Fibroblast of peridontal ligament (primary cell): ENCODE measurements at regions not wholly inside any gene's neighbourhood (a gene's known extent, or its start where the extent isn't known, plus 50 kb on each side); places are given as distances from the start of the nearest gene placed in this dataset.
"Not testable (repeated sequence)": the region's sequence is repeated elsewhere in the genome, so short reads cannot be mapped to it uniquely, and the experiment has no call there.

Experiments used
- DNase-seq: peaks from one replicate; pipeline ENCODE4 v3.0.0-alpha.2; 2010; ENCODE audit errors: extremely low read depth

DNA sequence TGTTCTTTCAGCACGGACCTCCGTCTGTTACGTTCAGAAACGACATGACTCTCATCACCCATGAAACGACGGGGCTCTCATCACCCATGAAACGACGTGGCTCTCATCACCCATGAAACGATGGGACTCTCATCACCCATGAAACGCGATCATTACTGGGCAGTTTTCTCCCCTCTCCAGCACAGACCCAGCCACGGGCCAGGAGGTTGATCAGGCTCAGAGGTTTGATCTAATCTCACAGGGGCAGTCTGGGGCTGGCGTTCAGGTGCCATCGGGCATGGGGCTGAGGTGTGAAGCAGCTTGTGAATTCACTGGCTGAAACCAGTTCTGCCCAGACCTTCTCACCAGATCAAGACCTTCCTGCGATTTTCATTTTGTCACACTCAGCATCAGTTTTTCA, 296.4 kb downstream of the NDUFA10 start:
- no peak for DNase-seq

DNA sequence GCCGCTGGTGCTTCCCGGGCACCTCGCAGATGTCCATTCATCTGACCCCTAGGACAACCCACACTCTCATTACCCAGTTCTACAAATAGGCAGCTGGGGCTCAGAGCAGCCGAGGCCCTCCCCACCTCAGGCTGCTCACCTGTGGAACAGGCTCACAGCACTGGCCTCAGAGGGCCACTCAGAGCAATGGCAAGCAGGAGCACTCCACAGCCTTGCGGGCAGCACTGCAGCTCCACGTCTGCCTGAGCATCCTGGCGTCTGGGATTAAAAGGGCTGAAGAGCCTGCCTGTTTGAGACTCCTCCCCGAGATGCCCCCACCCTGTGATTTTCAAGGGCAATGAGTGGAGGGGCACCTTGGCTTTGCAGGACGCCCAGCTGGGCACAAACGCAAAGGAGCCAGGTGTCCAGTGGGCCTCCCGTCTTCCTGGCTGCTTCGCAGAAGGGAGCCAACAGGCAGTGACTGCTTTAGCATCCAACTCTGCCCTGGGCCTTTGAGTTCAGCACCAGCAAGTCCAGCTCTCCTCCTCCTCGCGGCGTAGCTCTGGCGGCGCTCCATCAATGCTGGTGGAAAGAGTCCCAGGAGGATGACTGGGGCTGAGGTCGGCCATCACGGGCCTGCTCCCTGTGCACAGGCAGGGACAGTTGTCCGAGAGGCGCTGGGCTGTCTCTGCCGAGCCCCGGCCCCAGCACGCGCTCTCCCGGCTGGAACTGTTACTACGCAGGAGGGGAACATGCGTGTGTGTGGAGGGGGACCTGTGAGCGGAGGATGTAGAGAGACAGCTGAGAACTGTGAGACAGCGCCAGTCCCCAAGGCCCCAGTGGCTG, 297.2 kb downstream of the NDUFA10 start:
- DNase-seq = no peak

DNA sequence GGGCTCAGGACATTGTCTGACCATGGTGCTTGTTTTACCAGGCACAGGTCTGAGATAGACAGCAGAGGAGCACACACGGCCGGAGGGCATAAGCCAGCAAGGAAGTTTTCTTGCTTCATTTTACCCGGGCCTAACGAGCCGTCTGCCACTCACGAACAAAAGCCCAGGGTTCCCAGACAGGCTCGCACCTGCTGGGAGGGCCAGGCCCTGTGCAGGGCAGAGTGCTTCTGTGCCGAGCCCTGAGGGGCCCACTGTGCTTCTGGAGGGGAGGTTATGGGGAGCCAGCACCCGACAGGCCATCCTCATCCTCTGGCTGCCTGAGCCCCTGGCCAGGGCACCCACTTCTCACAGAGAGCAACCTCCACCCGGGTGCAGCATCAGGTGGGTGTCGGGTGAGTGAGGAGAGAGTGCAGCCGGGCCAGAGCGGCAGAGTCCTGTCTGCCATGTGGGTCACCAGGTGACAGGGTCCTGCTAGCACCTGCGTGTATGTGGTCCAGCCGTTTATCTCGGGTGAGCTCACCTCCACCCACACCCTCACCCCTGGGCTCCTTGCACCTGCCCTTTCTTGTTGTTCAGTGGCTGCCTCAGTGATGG, 297.9 kb downstream of the NDUFA10 start:
- DNase-seq = no peak

DNA sequence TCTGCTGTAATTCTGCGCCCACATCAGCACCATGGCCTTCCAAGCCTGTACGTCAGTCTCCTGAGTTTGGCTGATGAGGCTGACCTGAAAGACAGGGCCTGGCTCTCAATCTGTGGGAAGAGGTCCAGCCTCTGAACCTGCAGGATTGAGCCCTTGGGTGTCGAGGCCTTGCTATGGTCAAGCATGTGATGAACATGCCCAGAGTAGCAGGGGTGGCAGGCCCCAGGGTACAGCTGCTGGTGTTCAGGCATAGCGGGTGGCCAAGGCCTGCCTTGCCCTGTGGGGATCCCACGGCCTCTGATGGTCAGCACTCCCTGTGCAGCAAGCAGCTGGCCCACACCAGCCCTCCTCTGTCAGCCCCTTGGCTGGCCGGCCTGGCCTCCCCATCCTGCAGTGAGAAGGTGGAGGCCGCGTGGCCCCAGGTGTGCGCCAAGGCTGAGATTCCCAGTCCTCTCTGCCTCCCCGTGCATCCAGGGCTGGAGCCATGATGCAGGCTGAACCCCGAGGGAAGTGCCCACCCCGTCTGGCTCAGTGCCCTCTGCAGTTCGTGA, 298.4 kb downstream of the NDUFA10 start:
- no peak for DNase-seq

DNA sequence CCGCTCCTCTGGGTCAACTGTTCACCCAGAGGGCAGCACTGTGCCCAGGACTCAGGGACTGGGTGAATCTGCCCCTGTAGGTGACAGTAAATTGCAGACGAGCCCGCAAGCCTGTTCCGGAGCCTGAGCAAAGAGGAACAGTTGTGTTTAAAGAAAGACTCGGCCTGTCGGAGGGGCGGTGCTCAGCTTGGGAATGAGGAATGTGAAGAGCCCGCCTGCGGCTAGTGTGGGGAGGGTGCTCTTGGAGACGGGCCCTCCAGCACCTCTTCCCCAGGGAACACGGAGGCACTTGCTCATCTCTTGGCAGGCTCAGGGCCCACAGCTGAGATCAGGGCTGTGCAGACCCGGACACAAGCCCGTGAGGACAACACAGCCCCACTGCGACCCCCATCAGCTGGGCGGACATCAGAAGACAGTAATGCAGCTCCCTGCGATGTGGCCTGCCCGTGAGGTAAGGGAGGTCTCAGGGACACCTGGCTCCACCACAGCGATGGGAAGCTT, 299.0 kb downstream of the NDUFA10 start:
- DNase-seq = no peak

DNA sequence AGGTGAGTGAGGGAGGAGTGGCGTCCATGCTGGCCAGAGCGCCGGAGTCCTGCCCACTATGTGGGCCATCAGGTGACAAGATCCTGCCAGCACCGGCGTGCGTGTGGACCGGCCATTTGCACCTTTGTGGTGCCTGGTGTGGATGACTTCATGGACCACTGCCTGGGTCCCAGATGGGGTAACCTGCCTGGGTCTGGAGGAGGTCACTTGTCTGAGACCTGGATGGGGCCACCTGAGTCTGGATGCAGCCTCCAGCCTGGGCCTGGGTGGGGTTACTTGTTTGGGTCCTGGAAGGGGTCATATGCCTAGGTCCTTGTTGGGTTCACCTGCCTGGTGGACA, 299.6 kb downstream of the NDUFA10 start:
- DNase-seq = no peak

DNA sequence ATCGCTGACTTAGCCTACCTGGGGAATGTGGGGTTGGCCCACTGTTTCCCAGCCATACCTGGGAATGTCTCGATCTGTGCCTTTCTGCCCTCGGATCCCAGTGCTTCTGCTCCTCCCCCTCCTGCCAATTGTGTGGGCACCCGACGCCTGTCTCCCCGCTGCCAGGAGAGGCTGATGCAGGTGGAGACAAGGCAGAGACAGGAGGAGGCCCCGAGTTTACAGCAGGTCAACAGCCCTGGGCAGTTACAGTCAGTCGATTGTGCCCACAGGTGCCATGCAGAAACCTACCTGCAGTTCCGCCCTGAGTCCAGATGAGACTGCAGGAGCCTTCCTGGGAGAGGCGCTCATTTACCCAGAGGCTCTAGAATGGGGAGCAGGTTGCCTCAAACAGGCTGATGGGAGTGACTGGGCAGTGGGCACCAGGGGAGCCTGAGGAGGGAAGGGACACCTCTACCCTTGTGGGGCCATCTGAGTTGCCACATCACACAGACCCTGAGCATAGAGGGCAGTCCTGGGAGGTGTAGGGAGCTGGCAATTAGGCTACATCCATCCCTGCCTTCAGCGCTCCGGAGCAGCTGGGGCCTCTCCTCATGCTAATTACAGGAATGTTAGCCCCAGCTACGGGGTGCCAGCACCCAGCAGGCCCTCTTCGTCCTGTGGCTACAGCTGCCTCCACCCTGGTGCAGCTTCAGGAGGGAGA, 300.1 kb downstream of the NDUFA10 start:
- DNase-seq = no peak

DNA sequence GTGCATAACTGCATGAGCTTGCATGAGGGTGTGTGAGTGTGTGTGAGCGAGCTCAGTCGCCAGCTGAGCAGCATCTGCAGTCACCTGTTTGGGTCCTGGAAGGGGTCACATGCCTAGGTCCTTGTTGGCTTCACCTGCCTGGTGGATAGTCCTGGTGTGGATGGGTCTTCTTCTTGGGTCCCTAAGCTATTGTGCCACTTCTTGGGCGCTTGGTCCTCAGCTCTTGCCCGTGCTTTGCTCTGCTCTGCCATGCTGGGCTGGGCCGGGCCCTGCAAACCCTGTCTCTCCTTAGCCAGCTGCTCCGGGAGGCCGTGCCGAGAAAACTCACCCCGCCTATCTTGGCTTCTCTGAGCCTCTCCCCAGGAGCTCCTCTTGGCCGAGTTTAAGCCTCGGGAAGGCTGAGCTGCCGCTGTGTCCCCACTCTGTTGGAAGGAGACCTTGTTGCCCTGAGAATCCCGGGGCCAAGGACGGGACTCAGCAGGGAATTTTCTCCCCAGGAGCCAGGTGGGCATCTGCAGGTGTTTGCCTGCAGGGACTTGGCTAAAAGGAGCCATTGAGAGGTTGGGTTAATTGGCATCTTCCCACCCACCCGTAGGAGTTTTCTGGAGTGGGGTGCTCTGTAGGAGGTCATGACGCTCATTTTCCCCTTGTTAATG, 300.8 kb downstream of the NDUFA10 start:
- DNase-seq = no peak

DNA sequence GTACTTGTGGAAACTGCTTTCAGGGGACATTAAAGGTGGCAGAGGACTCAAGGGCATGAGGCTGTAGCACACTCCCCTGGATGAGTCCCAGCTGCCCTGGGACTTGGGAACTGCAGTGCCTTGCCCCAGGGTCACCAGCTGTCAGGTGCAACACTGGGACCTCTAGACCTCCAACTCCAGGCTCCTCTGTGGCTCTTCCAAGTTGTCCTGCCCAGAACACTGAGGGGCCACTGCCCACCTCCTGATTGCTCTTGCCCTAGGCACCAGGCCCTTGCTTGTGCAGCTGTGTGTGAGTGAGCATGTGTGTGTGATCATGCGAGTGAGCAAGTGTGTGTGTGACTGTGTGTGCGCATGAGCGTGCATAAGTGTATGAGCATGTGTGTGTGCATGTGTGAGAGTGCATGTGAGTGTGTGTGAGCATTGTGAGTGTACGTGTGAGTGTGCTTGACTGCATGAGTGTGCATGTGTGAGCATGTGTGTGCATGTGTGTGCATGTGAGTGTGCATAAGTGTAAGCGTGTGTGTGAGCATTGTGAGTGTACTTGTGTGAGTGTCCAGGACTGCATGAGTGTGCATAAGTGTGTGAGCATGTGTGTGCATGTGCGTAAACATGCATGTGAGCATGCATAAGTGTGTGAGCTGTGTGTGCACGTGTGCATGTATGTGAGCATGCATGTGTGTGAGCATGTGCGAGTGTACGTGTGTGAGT, 301.5 kb downstream of the NDUFA10 start:
- DNase-seq = no peak

DNA sequence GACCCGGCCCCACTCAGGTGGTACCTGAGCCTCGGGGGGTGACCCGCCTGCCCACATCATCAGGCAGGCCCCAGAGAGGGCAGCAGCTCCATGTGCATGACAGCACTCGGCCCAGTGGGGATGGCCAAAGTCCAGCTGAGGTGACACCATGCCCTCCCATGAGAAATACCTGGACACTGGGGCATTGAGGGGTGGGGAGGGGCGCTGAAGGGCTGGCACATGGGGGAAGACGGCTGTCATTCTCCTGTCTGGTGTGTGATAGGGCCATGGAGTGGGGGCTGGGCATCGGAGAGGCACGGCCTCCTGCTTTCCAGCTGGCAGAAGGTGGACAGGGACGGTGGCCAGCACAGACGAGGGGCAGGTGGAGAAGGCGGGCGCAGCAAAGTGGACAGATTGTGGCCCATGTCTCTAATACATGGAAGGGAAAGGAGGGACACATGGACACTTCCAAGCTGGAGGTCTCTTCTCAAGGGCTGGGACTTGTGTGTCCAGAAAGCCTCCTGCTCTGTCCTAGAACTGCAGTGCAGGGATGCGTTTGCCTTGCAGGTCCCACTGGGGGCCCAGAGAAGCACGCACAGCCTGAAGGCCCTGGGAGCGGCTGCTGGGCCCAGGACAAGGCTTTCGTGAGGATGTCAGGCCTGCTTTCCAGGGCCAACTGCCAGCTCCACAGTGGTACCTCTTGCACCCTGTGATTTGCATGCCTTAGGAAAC, 302.2 kb downstream of the NDUFA10 start:
- no peak for DNase-seq

DNA sequence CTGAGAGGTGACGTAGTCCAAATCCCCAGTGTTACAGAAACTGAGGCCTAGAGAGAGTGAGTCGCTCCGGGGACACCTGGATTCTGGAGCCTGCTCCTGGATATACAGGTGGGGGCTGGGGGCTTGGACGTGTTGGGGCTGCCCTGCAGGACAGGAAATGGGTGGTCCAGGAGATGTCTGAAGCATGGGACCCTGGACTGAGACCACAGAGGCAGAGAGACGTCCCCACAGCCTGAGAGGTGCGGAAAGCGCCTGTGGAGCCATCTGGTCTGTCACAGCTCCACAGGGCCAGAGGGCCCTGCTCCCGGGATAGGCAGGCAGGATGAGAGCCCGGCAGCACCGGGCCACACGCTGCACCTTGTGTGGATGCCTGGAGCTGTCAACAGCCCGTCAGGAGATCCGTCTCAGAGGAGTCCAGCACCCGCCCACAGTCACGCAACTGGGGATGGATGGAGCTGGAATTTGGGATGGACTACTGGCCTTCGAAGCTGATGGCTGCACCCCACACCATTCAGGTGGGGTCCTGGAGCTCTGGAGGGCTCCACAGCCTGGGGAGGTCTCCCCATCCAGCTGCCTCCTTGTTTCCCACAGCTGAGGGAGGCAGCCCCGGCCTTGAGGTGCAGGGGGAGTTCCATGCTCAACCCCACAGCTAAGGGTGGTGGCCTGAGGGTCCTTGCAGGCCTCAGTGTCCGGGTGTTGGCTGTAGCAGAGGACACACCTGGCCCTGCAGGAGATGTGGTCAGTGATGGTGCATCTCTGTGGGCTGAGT, 303.0 kb downstream of the NDUFA10 start:
- DNase-seq = no peak

DNA sequence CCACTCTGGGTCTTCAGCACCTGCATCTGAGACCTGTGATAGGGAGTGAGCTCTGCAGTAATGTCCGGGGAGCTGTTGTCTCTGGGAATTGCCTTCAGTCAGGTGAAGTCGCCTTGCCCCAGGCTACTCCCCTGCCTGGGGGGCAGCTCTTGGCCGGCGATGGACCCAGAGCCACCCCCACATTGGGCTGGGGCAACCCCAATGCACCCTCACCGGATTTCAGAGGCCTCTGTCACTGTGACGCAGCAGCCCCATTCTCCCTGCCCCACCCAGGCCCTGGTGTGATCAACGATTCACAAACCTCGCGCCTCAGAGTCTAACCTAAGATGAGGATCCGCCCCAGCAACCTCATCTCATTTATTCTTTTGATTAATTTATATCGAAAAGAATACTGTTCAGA, 303.6 kb downstream of the NDUFA10 start:
- DNase-seq = no peak

DNA sequence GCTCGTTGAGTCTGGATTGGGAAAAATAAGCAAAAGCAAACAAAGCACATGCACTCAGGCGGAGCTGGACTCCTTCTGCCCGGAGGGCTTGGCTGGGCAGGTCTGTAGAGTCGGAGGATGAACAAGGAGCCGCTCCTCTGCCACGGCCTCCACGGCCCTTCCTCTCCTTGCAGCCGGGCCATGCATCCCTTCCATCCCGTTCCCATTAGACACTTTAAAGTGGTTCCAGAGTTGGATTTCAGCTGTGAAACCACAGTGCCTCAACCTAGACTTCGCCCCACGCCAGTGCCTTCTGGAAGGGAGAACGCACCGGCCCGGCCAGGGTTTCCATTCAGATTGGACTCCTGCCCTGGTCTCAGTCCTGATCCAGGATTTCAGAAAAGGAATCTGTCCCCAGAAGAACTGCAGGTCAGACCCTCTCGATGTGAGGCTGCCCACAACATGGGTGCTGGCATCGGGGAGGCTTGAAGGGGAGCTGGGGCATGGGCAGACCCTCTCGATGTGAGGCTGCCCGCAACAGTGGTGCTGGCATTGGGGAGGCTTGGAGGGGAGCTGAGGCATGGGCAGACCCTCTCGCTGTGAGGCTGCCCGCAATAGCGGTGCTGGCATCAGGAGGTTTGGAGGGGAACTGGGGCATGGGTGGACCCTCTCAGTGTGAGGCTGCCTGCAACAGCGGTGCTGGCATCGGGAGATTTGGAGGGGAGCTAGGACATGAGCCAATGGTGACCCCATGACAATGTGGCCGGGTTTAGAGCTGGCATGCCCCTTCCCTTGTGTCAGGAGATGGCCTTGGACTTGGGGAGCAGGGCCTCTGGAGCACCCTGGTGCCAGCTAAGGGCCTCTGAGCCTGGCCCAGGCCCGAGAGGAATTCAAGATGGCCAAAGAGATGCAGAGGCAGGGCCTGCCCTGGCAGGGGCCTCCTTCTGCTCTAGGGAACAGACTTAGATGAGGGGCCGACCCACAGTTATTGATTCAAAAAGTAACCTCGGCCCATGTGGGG, 304.5 kb downstream of the NDUFA10 start:
- no peak for DNase-seq

DNA sequence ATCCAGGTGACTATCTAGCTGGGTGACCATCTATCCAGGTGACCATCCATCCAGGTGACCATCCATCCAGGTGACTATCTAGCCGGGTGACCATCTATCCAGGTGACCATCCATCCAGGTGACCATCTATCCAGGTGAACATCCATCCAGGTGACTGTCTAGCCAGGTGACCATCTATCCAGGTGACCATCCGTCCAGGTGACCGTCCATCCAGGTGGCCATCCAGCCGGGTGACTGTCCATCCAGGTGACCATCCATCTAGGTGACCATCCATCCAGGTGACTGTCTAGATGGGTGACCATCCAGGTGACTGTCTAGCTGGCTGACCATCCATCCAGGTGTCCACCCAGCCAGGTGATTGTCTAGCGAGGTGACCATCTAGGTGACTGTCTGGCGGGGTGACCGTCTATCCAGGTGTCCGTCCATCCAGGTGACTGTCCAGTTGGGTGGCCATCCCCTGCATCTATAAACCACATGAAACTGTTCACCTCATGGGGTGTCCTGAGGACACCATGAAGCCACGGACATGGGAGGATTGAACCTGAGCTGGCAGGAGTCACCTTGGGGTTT, 305.3 kb downstream of the NDUFA10 start:
- no peak for DNase-seq

DNA sequence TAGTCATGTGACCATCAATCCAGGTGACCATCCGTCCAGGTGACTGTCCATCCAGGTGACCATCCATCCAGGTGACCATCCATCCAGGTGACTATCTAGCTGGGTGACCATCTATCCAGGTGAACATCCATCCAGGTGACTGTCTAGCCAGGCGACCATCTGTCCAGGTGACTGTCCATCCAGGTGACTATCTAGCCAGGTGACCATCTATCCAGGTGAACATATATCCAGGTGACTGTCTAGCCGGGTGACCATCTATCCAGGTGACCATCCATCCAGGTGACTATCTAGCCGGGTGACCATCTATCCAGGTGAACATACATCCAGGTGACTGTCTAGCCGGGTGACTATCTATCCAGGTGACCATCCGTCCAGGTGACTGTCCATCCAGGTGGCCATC, 306.2 kb downstream of the NDUFA10 start:
- DNase-seq = not testable (repeated sequence)

DNA sequence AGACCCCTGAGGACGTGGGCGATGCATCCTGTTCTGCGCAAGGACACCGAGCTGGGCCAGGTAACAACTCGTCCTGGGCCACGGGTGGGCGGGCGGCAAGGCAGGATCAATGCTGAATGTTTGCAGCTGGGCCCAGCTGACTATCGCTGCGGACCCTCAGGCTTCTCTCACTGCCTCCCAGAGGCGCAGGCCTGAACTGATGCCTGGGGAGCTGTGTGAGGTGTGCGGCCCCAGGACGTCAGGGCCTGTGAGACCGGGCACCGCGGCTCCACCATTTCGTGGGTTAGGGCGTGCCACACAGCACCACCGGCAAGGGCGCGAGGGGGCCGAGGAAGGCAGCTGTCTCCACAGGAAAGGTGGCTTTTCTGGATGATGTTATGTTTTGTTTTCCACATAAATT, 307.4 kb downstream of the NDUFA10 start:
- DNase-seq = no peak

DNA sequence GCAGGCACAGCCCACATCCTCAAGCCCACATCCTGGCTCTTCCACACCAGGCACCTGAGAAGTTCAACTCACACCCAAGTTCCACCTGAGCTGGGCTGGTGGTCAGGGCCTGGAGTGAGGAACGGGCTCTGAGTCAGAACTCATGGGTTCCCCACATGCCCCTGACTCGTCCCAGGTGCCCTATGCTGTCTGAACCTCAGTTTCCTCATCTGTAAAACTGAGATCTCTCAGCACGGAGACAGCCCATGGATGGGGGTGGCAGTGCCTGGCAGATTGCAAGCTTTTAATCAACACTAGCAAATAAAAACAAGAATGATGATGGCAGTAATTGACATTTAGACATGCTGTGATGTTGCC, 307.8 kb downstream of the NDUFA10 start:
- no peak for DNase-seq

DNA sequence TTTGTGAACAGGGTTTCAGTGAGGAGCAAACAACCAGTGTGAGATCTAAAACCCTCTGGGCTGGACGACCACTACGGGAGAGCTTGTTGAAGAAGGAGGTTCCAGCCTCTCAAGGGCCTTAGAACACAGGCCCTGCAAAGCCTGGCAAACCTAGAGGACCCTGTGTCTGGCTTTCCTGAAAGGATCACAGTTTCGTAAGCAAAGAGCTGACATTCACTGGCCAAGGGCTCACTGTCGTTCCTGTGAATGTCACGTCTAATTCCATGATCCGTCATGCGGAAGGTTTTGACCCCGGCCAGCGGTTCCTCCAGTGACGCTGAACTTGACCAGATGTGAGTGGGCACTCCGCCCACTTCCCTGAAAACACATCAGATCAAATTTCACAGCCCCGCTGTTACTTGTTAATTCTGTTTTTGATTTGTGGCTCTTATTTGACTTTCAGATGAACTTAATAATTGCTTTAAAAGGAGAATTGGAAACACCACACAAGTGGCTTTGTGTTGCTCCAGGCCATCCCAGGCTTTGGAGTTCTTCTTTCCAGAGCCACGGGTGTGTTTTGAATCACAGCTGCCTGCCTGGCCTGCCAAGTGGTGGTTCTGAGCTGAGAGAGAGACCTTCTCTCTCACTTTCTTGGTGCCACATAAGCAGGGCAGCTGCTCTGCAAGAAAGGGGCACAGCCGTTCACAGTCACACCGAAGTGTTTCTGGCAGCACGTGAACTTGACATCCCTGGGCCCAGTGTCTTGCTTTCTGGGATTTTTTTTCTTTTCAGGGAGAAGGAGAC, 308.4 kb downstream of the NDUFA10 start:
- DNase-seq = no peak
